ENCODE measurements at regions not wholly inside any gene's neighbourhood (a gene's known extent, or its start where the extent isn't known, plus 50 kb on each side); places are given as distances from the start of the nearest gene placed in this dataset.

GRCh38 chr3:82222401-82222800, 461.0 kb upstream of the GBE1 start:
- Histone ChIP-seq H3K4me1 (ENCODE audit: control insufficient read depth, extremely low read depth, insufficient read depth, low read length) (no peaks in the 10 kb centered on the region), H3K4me2 (ENCODE audit: control insufficient read depth, extremely low read depth, insufficient read depth, low read depth, low read length) (no peak overlapping the region), H4K20me1 (ENCODE audit: control insufficient read depth, extremely low read depth, insufficient read depth, low read length) (no peaks in the 10 kb centered on the region), H3K36me3 (ENCODE audit: control insufficient read depth in 2 of 2, extremely low read depth in 1 of 2, insufficient read depth in 2 of 2, low read length in 2 of 2) (no peaks in the 10 kb centered on the region), H3K9me1 (ENCODE audit: control insufficient read depth, extremely low read depth, insufficient read depth, low read length) (no peaks in the 10 kb centered on the region), H3K4me3 (ENCODE audit: control insufficient read depth in 2 of 3, extremely low read depth in 1 of 3, insufficient read depth in 2 of 3, low read depth in 1 of 3, low read length in 3 of 3) (no peak overlapping the region), H3K79me2 (ENCODE audit: control insufficient read depth, insufficient read depth, low read length) (no peaks in the 10 kb centered on the region), H3K9ac (ENCODE audit: control insufficient read depth, extremely low read depth, insufficient read depth, low read length) (no peak overlapping the region), H2AFZ (ENCODE audit: control insufficient read depth, low read length) (no peak overlapping the region), H3K27me3 (ENCODE audit: control insufficient read depth, extremely low read depth, insufficient read depth, low read length) (no peaks in the 10 kb centered on the region), H3K27ac (ENCODE audit: control insufficient read depth, insufficient read depth, low read length) (no peak overlapping the region), H3K9me3 (ENCODE audit: control insufficient read depth, low read depth, low read length) (no peaks in the 10 kb centered on the region)
- TF ChIP-seq EZH2 (IDR thresholded peaks at IDR 0.05; ENCODE audit: low read length) (no peak), CTCF (optimal IDR thresholded peaks at IDR 0.05 in 1 of 3, IDR thresholded peaks at IDR 0.05 in 1 of 3, conservative IDR thresholded peaks at IDR 0.05 in 1 of 3; ENCODE audit: extremely low read depth in 1 of 3, insufficient read depth in 2 of 3, low read length in 3 of 3) (no peak)
- no peak for DNase-seq (ENCODE audit: low read depth, low spot score)
- no peak for FAIRE-seq
- dilution Hi-C loops (cut with MboI; ENCODE audit: extremely low pct_ligation_motif_present, low sequenced_read_pairs), result no loop called here

DNA sequence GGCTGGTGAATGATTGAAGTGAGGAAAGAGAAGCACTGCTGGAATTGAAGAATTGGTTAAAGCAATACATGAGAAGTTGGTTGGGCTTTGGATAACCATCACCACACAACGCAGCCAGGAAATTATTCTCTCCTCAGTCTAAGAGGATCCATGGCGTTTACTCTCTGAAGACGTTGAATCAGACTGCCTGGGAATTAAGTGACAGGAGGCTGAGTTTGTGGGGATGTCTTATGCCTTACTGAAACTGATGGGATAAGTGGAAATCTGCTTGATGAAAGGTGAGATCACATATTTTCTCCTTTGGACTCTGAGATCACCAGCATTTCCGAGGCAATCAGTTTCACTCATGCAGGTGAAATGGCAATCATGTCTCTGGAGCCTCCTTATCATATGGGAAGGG, 456.1 kb upstream of the GBE1 start:
- no peak for FAIRE-seq
- H3K4me2 ChIP-seq (ENCODE audit: control insufficient read depth, extremely low read depth, insufficient read depth, low read depth, low read length), result no peak overlapping the region
- no peaks in the 10 kb centered on the region for H3K4me1 ChIP-seq (ENCODE audit: control insufficient read depth, extremely low read depth, insufficient read depth, low read length)
- H4K20me1 ChIP-seq (ENCODE audit: control insufficient read depth, extremely low read depth, insufficient read depth, low read length), result no peaks in the 10 kb centered on the region
- H2AFZ ChIP-seq (ENCODE audit: control insufficient read depth, low read length), result no peak overlapping the region
- no peaks in the 10 kb centered on the region for H3K9me3 ChIP-seq (ENCODE audit: control insufficient read depth, low read depth, low read length)
- no peaks in the 10 kb centered on the region for H3K36me3 ChIP-seq (ENCODE audit: control insufficient read depth in 2 of 2, extremely low read depth in 1 of 2, insufficient read depth in 2 of 2, low read length in 2 of 2)
- dilution Hi-C loops (cut with MboI; ENCODE audit: extremely low pct_ligation_motif_present, low sequenced_read_pairs), result no loop called here
- TF ChIP-seq CTCF (optimal IDR thresholded peaks at IDR 0.05 in 1 of 3, IDR thresholded peaks at IDR 0.05 in 1 of 3, conservative IDR thresholded peaks at IDR 0.05 in 1 of 3; ENCODE audit: extremely low read depth in 1 of 3, insufficient read depth in 2 of 3, low read length in 3 of 3) (no peak), EZH2 (IDR thresholded peaks at IDR 0.05; ENCODE audit: low read length) (no peak)
- no peak overlapping the region for H3K27ac ChIP-seq (ENCODE audit: control insufficient read depth, insufficient read depth, low read length)
- H3K9me1 ChIP-seq (ENCODE audit: control insufficient read depth, extremely low read depth, insufficient read depth, low read length), result no peaks in the 10 kb centered on the region
- H3K9ac ChIP-seq (ENCODE audit: control insufficient read depth, extremely low read depth, insufficient read depth, low read length), result no peak overlapping the region
- no peaks in the 10 kb centered on the region for H3K79me2 ChIP-seq (ENCODE audit: control insufficient read depth, insufficient read depth, low read length)
- DNase-seq (ENCODE audit: low read depth, low spot score), result no peak
- H3K27me3 ChIP-seq (ENCODE audit: control insufficient read depth, extremely low read depth, insufficient read depth, low read length), result no peaks in the 10 kb centered on the region
- H3K4me3 ChIP-seq (ENCODE audit: control insufficient read depth in 2 of 3, extremely low read depth in 1 of 3, insufficient read depth in 2 of 3, low read depth in 1 of 3, low read length in 3 of 3), result no peak overlapping the region

Measured in keratinocyte (primary cell).